ENCODE measurements at regions not wholly inside any gene's neighbourhood (a gene's known extent, or its start where the extent isn't known, plus 50 kb on each side); places are given as distances from the start of the nearest gene placed in this dataset.
"Not testable (repeated sequence)": the region's sequence is repeated elsewhere in the genome, so short reads cannot be mapped to it uniquely, and the experiment has no call there.

DNA sequence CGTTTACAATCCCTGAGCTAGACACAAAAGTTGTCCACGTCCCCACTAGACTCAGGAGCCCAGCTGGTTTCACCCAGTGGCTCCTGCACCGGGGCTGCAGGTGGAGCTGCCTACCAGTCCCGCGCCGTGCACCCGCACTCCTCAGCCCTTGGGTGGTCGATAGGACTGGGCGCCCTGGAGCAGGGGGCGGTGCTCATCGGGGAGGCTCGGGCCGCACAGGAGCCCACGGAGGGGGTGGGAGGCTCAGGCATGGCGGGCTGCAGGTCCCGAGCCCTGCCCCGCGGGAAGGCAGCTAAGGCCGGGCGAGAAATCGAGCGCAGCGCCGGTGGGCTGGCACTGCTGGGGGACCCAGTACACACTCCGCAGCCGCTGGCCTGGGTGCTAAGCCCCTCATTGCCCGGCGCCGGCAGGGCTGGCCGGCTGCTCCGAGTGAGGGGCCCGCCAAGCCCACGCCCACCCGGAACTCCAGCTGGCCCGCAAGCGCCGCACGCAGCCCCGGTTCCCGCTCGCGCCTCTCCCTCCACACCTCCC lies 1996.0 kb downstream of the PCDH7 start:
- H3K9me3 ChIP-seq (ENCODE audit: control insufficient read depth, low read length); H3K9ac ChIP-seq (ENCODE audit: low read length); DNase-seq; H2BK5ac ChIP-seq (ENCODE audit: low read depth, low read length, poor library complexity, severe bottlenecking); H2AFZ ChIP-seq (ENCODE audit: low read depth, low read length); H3K4me3 ChIP-seq (ENCODE audit: insufficient read depth in 1 of 2, low read depth in 1 of 2, low read length in 2 of 2); H3K79me1 ChIP-seq (replicated peaks; ENCODE audit: low read length, poor library complexity, severe bottlenecking); H3K36me3 ChIP-seq (ENCODE audit: control insufficient read depth in 1 of 2, insufficient read depth in 2 of 2, low read depth in 1 of 2, low read length in 2 of 2); H3K14ac ChIP-seq (ENCODE audit: low read length in 2 of 2); H2BK120ac ChIP-seq (ENCODE audit: low read depth, low read length); H3K4me2 ChIP-seq (ENCODE audit: low read length, poor library complexity, severe bottlenecking); H2BK15ac ChIP-seq (ENCODE audit: low read depth, poor library complexity, severe bottlenecking); H2BK12ac ChIP-seq (ENCODE audit: low read length in 2 of 2); H3K4ac ChIP-seq (ENCODE audit: low read depth in 1 of 2, low read length in 2 of 2); H3K18ac ChIP-seq (ENCODE audit: low read depth in 1 of 2, low read length in 2 of 2); H3K4me1 ChIP-seq (ENCODE audit: control insufficient read depth, insufficient read depth, low read depth, low read length); H4K8ac ChIP-seq (ENCODE audit: low read length); H4K91ac ChIP-seq (ENCODE audit: low read length); H3K27me3 ChIP-seq (ENCODE audit: control insufficient read depth in 1 of 2, insufficient read depth in 1 of 2, low read length in 2 of 2); H3K27ac ChIP-seq (ENCODE audit: low read length, poor library complexity, severe bottlenecking); H2AK5ac ChIP-seq (ENCODE audit: low read length, severe bottlenecking); H3K23ac ChIP-seq (ENCODE audit: low read length in 2 of 2): not testable (repeated sequence)
- 95% methylated on average over 23 of the region's 42 CpGs for WGBS

GRCh38 chr4:32735856-32736590 lies 2015.9 kb downstream of the PCDH7 start:
- H3K9ac ChIP-seq (ENCODE audit: low read length), result no peak overlapping the region
- H2BK12ac ChIP-seq (ENCODE audit: low read length in 2 of 2), result no peak overlapping the region
- no peak overlapping the region for H3K4me2 ChIP-seq (ENCODE audit: low read length, poor library complexity, severe bottlenecking)
- H3K4ac ChIP-seq (ENCODE audit: low read depth in 1 of 2, low read length in 2 of 2), result no peak overlapping the region
- no peak overlapping the region for H4K8ac ChIP-seq (ENCODE audit: low read length)
- H3K4me3 ChIP-seq (ENCODE audit: insufficient read depth in 1 of 2, low read depth in 1 of 2, low read length in 2 of 2), result no peak overlapping the region
- H3K14ac ChIP-seq (ENCODE audit: low read length in 2 of 2), result no peak overlapping the region
- no peak overlapping the region for H3K23ac ChIP-seq (ENCODE audit: low read length in 2 of 2)
- 68% methylated on average over 5 of the region's 5 CpGs for WGBS
- H3K18ac ChIP-seq (ENCODE audit: low read depth in 1 of 2, low read length in 2 of 2), result no peak overlapping the region
- H2BK15ac ChIP-seq (ENCODE audit: low read depth, poor library complexity, severe bottlenecking), result no peak overlapping the region
- no peak for DNase-seq
- H3K27me3 ChIP-seq (ENCODE audit: control insufficient read depth in 1 of 2, insufficient read depth in 1 of 2, low read length in 2 of 2), result no peaks in the 10 kb centered on the region
- no peak overlapping the region for H3K27ac ChIP-seq (ENCODE audit: low read length, poor library complexity, severe bottlenecking)
- H2BK120ac ChIP-seq (ENCODE audit: low read depth, low read length), result no peak overlapping the region
- H3K4me1 ChIP-seq (ENCODE audit: control insufficient read depth, insufficient read depth, low read depth, low read length), result no peaks in the 10 kb centered on the region
- H3K9me3 ChIP-seq (ENCODE audit: control insufficient read depth, low read length), result peaks cover 7% of the 10 kb centered on the region
- H3K36me3 ChIP-seq (ENCODE audit: control insufficient read depth in 1 of 2, insufficient read depth in 2 of 2, low read depth in 1 of 2, low read length in 2 of 2), result no peaks in the 10 kb centered on the region
- H3K79me1 ChIP-seq (replicated peaks; ENCODE audit: low read length, poor library complexity, severe bottlenecking), result no peaks in the 10 kb centered on the region
- H2AK5ac ChIP-seq (ENCODE audit: low read length, severe bottlenecking), result no peak overlapping the region
- H4K91ac ChIP-seq (ENCODE audit: low read length), result no peak overlapping the region
- H2BK5ac ChIP-seq (ENCODE audit: low read depth, low read length, poor library complexity, severe bottlenecking), result no peak overlapping the region
- H2AFZ ChIP-seq (ENCODE audit: low read depth, low read length), result no peak overlapping the region

DNA sequence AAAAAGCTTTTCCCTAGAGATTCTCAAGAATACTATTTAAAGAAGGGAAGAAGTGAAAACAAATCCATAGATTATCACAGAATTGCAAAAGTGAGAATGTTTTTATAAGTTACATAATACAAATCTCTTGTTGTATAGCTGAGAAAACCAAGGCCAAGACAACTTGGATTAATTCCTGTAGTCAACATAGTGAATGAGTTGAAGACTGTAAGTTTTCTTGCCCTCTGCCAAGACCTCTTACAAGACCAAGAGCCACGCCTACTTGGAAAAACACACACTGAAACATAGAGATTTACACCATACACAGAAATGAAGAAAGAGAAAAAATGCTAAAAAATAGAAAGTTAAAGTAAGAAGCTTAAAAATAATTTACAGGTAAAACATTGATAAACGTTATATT lies 2024.0 kb downstream of the PCDH7 start:
- no peak for DNase-seq
- Histone ChIP-seq H3K27ac (ENCODE audit: low read length, poor library complexity, severe bottlenecking) (no peak overlapping the region), H3K79me1 (replicated peaks; ENCODE audit: low read length, poor library complexity, severe bottlenecking) (no peaks in the 10 kb centered on the region), H2AFZ (ENCODE audit: low read depth, low read length) (no peak overlapping the region), H3K27me3 (ENCODE audit: control insufficient read depth in 1 of 2, insufficient read depth in 1 of 2, low read length in 2 of 2) (no peaks in the 10 kb centered on the region), H3K36me3 (ENCODE audit: control insufficient read depth in 1 of 2, insufficient read depth in 2 of 2, low read depth in 1 of 2, low read length in 2 of 2) (no peaks in the 10 kb centered on the region), H3K4me1 (ENCODE audit: control insufficient read depth, insufficient read depth, low read depth, low read length) (no peaks in the 10 kb centered on the region), H3K9me3 (ENCODE audit: control insufficient read depth, low read length) (no peaks in the 10 kb centered on the region), H3K9ac (ENCODE audit: low read length) (no peak overlapping the region), H3K14ac (ENCODE audit: low read length in 2 of 2) (no peak overlapping the region), H4K8ac (ENCODE audit: low read length) (no peak overlapping the region), H2BK120ac (ENCODE audit: low read depth, low read length) (no peak overlapping the region), H3K4me3 (ENCODE audit: insufficient read depth in 1 of 2, low read depth in 1 of 2, low read length in 2 of 2) (no peak overlapping the region), H3K4me2 (ENCODE audit: low read length, poor library complexity, severe bottlenecking) (no peak overlapping the region), H2AK5ac (ENCODE audit: low read length, severe bottlenecking) (no peak overlapping the region), H2BK12ac (ENCODE audit: low read length in 2 of 2) (no peak overlapping the region), H2BK15ac (ENCODE audit: low read depth, poor library complexity, severe bottlenecking) (no peak overlapping the region), H3K18ac (ENCODE audit: low read depth in 1 of 2, low read length in 2 of 2) (no peak overlapping the region), H3K4ac (ENCODE audit: low read depth in 1 of 2, low read length in 2 of 2) (no peak overlapping the region), H2BK5ac (ENCODE audit: low read depth, low read length, poor library complexity, severe bottlenecking) (no peak overlapping the region), H4K91ac (ENCODE audit: low read length) (no peak overlapping the region), H3K23ac (ENCODE audit: low read length in 2 of 2) (no peak overlapping the region)
- no CpG with 5 or more reads among the region's 2 CpGs for WGBS

- no peak overlapping the region for H2AFZ ChIP-seq (ENCODE audit: low read depth, low read length)
- no peaks in the 10 kb centered on the region for H3K79me1 ChIP-seq (replicated peaks; ENCODE audit: low read length, poor library complexity, severe bottlenecking)
- no peak overlapping the region for H4K91ac ChIP-seq (ENCODE audit: low read length)
- H3K9ac ChIP-seq (ENCODE audit: low read length), result no peak overlapping the region
- no peak overlapping the region for H3K14ac ChIP-seq (ENCODE audit: low read length in 2 of 2)
- no peak overlapping the region for H3K4me2 ChIP-seq (ENCODE audit: low read length, poor library complexity, severe bottlenecking)
- H2BK5ac ChIP-seq (ENCODE audit: low read depth, low read length, poor library complexity, severe bottlenecking), result no peak overlapping the region
- no peak overlapping the region for H2BK120ac ChIP-seq (ENCODE audit: low read depth, low read length)
- H3K4ac ChIP-seq (ENCODE audit: low read depth in 1 of 2, low read length in 2 of 2), result no peak overlapping the region
- DNase-seq, result no peak
- H3K36me3 ChIP-seq (ENCODE audit: control insufficient read depth in 1 of 2, insufficient read depth in 2 of 2, low read depth in 1 of 2, low read length in 2 of 2), result no peaks in the 10 kb centered on the region
- H2AK5ac ChIP-seq (ENCODE audit: low read length, severe bottlenecking), result no peak overlapping the region
- no peak overlapping the region for H3K27ac ChIP-seq (ENCODE audit: low read length, poor library complexity, severe bottlenecking)
- H3K27me3 ChIP-seq (ENCODE audit: control insufficient read depth in 1 of 2, insufficient read depth in 1 of 2, low read length in 2 of 2), result no peaks in the 10 kb centered on the region
- H2BK15ac ChIP-seq (ENCODE audit: low read depth, poor library complexity, severe bottlenecking), result no peak overlapping the region
- H4K8ac ChIP-seq (ENCODE audit: low read length), result no peak overlapping the region
- no peak overlapping the region for H2BK12ac ChIP-seq (ENCODE audit: low read length in 2 of 2)
- H3K18ac ChIP-seq (ENCODE audit: low read depth in 1 of 2, low read length in 2 of 2), result no peak overlapping the region
- H3K9me3 ChIP-seq (ENCODE audit: control insufficient read depth, low read length), result no peaks in the 10 kb centered on the region
- H3K4me3 ChIP-seq (ENCODE audit: insufficient read depth in 1 of 2, low read depth in 1 of 2, low read length in 2 of 2), result no peak overlapping the region
- 90% methylated on average over 1 of the region's 1 CpG for WGBS
- no peak overlapping the region for H3K23ac ChIP-seq (ENCODE audit: low read length in 2 of 2)
- no peaks in the 10 kb centered on the region for H3K4me1 ChIP-seq (ENCODE audit: control insufficient read depth, insufficient read depth, low read depth, low read length)
Measured at GRCh38 chr4:32745351-32745750, 2025.2 kb downstream of the PCDH7 start.
